Ovary (tissue), 7 donors: ENCODE measurements at regions not wholly inside any gene's neighbourhood (a gene's known extent, or its start where the extent isn't known, plus 50 kb on each side); places are given as distances from the start of the nearest gene placed in this dataset.
A peak's percentile ranks its signal among the peaks of the same experiment; 100 is the strongest.
"Not testable (repeated sequence)": the region's sequence is repeated elsewhere in the genome, so short reads cannot be mapped to it uniquely, and the experiment has no call there.

ENCODE experiments used
- DNase-seq, 5 donors: peaks; one replicate each; pipeline ENCODE4 v3.0.0-alpha.2; 2019 to 2020
- H3K27ac ChIP-seq, 2 donors: fragments of 200-600 bp; one replicate each; pipeline versions ENCODE4 v1.5.1 to v1.8.0; 2019 to 2022
- H3K27me3 ChIP-seq: fragments of 200-600 bp; one replicate; pipeline ENCODE4 v1.8.0; 2022
- H3K36me3 ChIP-seq: fragments of 200-600 bp; sonication (generic); one replicate; pipeline ENCODE4 v1.5.1; 2019
- H3K4me1 ChIP-seq: one replicate; pipeline ENCODE4 v1.8.1; 2013; ENCODE audit warnings: mild to moderate bottlenecking, moderate library complexity; ENCODE audit not compliant: insufficient read depth
- H3K4me3 ChIP-seq: fragments of 200-600 bp; sonication (generic); one replicate; pipeline ENCODE4 v1.5.1; 2017
- H3K9me3 ChIP-seq, 2 donors: fragments of 200-600 bp in 1 of 2; sonication (generic) in 1 of 2; one replicate each; pipeline versions ENCODE4 v1.5.1 to v1.8.1; 2013 to 2019; ENCODE audit warnings: mild to moderate bottlenecking in 1 of 2, moderate library complexity in 1 of 2
- CTCF ChIP-seq, 3 donors: fragments of 450-650 bp in 2 of 3; fragments of 200-600 bp in 1 of 3; IDR thresholded peaks; one replicate each; pipeline versions ENCODE4 v1.5.1 to v1.8.0; 2016 to 2022; ENCODE audit warnings: antibody characterized with exemption in 3 of 3, mild to moderate bottlenecking in 1 of 3
- EP300 ChIP-seq: sonication (generic); formaldehyde crosslinking; IDR thresholded peaks from one replicate; pipeline ENCODE4 v1.6.1; 2017; ENCODE audit warnings: antibody characterized with exemption
- POLR2A ChIP-seq: fragments of 450-650 bp; IDR thresholded peaks from one replicate; pipeline ENCODE4 v1.6.1; 2017; ENCODE audit warnings: antibody characterized with exemption, mild to moderate bottlenecking, moderate library complexity
- WGBS, 3 donors: extraction: QIAGEN DNeasy Blood & Tissue Kit in 1 of 3; methylation state at CpG; one replicate each; pipeline versions ENCODE4 v1.1.5 to v1.1.7; 2013 to 2017; 5-methylcytosine and 5-hydroxymethylcytosine counted together
- intact Hi-C, 4 donors: fragments of 100-400 bp; cut with DNase I; formaldehyde crosslinking; loops; one replicate each; pipeline versions ENCODE4 v1.11.0 to v1.15.1; 2022 to 2023
- donor health status: DM: no; HTN: no; CAD: no; lungs with moderate emphysema.
- donor health status: DM: no; HTN: no; CAD: no.
- donor health status: Bipolar disorder and iron deficiency.
- donor health status: DM: no; HTN: no; CAD: no.
- donor health status: DM: yes; HTN: yes; CAD: no.

GRCh38 chr21:34280959-34281358 is 82.8 kb upstream of the KCNE2 start:
- 27 to 43% (median 30%) methylated on average over 9 of the region's 9 CpGs for WGBS, 3 donors
- no peak overlapping the region for H3K27ac ChIP-seq
- H3K4me3 ChIP-seq = no peak overlapping the region
- TF ChIP-seq CTCF (IDR thresholded peaks at IDR 0.05) (no peak), EP300 (no peak), POLR2A (no peak)
- peak; percentile 24 to 51 (median 41) for DNase-seq
- H3K36me3 ChIP-seq = no peaks in the 10 kb centered on the region
- no peaks in the 10 kb centered on the region for H3K9me3 ChIP-seq
- no peaks in the 10 kb centered on the region for H3K27me3 ChIP-seq
- intact Hi-C loops = no loop called here
- H3K4me1 ChIP-seq = peaks cover 6% of the 10 kb centered on the region

- 85 to 88% (median 85%) methylated on average over 4 of the region's 4 CpGs for WGBS, 3 donors
- Histone ChIP-seq H3K27ac (no peak overlapping the region), H3K4me1 (peaks cover 6% of the 10 kb centered on the region), H3K9me3 (no peaks in the 10 kb centered on the region), H3K27me3 (no peaks in the 10 kb centered on the region), H3K36me3 (no peaks in the 10 kb centered on the region), H3K4me3 (no peak overlapping the region)
- TF ChIP-seq EP300 = no peak
- no peak for TF ChIP-seq CTCF (IDR thresholded peaks at IDR 0.05)
- no peak for TF ChIP-seq POLR2A
- intact Hi-C loops = no loop called here
- no peak for DNase-seq
These were observed 81.6 kb upstream of the KCNE2 start for GRCh38 chr21:34282223-34282622.

GRCh38 chr21:34284666-34285065 is 79.1 kb upstream of the KCNE2 start:
- WGBS, 3 donors = 34 to 57% (median 47%) methylated on average over 4 of the region's 4 CpGs
- Histone ChIP-seq H3K4me3 (no peak overlapping the region), H3K4me1 (peaks cover 6% of the 10 kb centered on the region), H3K27me3 (no peaks in the 10 kb centered on the region), H3K36me3 (no peaks in the 10 kb centered on the region), H3K9me3 (no peaks in the 10 kb centered on the region), H3K27ac (no peak overlapping the region)
- intact Hi-C loops = no loop called here
- DNase-seq = no peak
- TF ChIP-seq EP300 (no peak), POLR2A (no peak), CTCF (IDR thresholded peaks at IDR 0.05) (no peak)

GRCh38 chr21:34288042-34288441 is 75.8 kb upstream of the KCNE2 start:
- H3K4me3 ChIP-seq, H3K36me3 ChIP-seq, intact Hi-C loops, DNase-seq, H3K9me3 ChIP-seq, H3K4me1 ChIP-seq, H3K27me3 ChIP-seq, H3K27ac ChIP-seq: not testable (repeated sequence)

- Histone ChIP-seq H3K9me3 (no peaks in the 10 kb centered on the region), H3K4me1 (no peaks in the 10 kb centered on the region), H3K4me3 (no peak overlapping the region), H3K36me3 (no peaks in the 10 kb centered on the region), H3K27me3 (no peaks in the 10 kb centered on the region), H3K27ac (no peak overlapping the region)
- DNase-seq = no peak
- intact Hi-C loops = no loop called here
- 98 to 100% (median 100%) methylated on average over 1 of the region's 1 CpG for WGBS, 3 donors
- TF ChIP-seq CTCF (IDR thresholded peaks at IDR 0.05) (no peak), POLR2A (no peak), EP300 (no peak)
These were observed 74.0 kb upstream of the KCNE2 start for GRCh38 chr21:34289856-34290255.
